GM18909 (cell line): ENCODE measurements at regions not wholly inside any gene's neighbourhood (a gene's known extent, or its start where the extent isn't known, plus 50 kb on each side); places are given as distances from the start of the nearest gene placed in this dataset.
A peak's percentile ranks its signal among the peaks of the same experiment; 100 is the strongest.

Source experiments
- ATAC-seq: cut with Tn5 transposase; IDR thresholded peaks from one replicate; pipeline ENCODE4 v1.9.1; 2021; ENCODE audit warnings: mild to moderate bottlenecking; ENCODE audit not compliant: unreplicated experiment, poor library complexity

GRCh38 chrX:39856472-39857121 lies 241.2 kb downstream of the BCOR start:
- ATAC-seq, result no peak

- ATAC-seq, result no peak
These were observed 240.0 kb downstream of the BCOR start for GRCh38 chrX:39857780-39858179.

DNA sequence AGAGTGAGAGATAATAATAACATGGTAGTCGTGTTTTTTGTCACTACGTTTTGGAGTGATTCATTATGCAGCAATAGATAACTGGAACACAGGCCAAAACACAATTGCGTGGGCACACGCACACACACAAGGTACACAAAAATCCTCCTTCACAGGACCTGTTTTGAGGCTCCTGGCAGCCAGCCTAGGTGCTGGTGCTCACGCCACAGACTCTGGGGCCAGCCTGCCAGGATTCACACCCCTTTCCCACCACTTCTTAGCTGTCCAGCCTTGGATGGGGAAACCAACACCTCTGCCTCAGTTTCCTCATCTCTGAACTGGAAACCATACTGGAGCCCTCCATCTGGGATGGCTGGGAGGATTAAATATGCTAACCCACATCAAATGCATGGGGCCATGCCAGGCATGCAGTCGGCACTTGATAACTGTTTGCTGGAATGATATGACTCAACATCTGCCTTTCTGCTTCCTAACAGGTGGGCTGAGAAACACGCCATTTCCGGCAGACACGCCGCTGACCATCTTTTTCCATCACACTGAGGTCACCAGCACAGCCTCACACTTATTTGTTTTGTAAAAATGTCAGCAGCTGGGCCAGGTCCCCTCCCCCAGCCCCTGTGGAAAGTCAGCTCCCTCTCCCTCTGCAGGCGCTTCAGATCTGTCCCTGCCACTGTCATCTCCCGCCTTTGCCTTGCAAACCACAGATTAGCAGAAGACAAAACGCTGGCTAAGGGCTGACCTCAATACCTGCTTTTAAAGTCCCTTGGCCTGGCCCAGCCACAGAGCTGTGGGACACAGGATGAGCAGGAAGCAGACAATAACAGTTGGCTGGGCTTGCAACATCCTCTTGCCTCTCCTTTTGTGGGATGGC lies 237.5 kb downstream of the BCOR start:
- ATAC-seq, result peak; percentile 68

- ATAC-seq, result no peak
These were observed 234.8 kb downstream of the BCOR start for GRCh38 chrX:39862963-39863362.

- no peak for ATAC-seq
These were observed 231.5 kb downstream of the BCOR start for GRCh38 chrX:39866229-39866628.

- no peak for ATAC-seq
These were observed 227.7 kb downstream of the BCOR start for GRCh38 chrX:39869846-39870601.

- no peak for ATAC-seq
These were observed 226.1 kb downstream of the BCOR start for GRCh38 chrX:39871648-39872047.

GRCh38 chrX:39873117-39873516 lies 224.6 kb downstream of the BCOR start:
- no peak for ATAC-seq

DNA sequence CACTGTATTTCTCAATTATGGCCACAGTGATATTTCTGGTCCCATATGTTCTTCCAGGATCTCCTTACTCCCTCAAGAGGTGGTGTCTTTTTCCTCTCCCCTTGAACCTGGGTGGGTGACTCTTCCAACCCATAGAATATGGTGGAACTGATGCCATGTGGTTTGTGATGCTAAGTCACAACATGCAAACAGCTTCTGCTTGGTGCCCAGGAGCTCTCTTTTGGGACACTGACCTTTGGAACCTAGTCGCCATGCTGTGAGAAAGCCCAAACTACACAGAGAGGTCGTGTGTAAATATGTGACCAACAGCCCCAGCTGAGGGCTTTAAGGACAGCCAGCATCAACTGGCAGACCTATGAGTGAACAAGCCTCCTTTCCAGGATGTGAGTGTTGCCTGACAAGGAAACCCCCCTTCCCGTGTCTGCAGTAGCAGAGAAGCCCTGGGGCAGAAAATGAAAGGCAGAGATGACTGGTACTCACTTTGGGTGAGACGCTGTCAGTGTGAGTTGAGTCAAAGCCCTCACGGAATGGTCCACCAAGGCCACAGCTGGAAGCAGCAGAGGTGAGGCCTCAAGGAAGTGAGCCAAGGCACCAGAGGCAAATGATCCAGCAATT lies 223.4 kb downstream of the BCOR start:
- peak; percentile 95 for ATAC-seq

GRCh38 chrX:39875834-39876628 lies 221.7 kb downstream of the BCOR start:
- ATAC-seq, result no peak

GRCh38 chrX:39877905-39878304 lies 219.9 kb downstream of the BCOR start:
- no peak for ATAC-seq

GRCh38 chrX:39883666-39884065 lies 214.1 kb downstream of the BCOR start:
- no peak for ATAC-seq

- ATAC-seq, result no peak
These were observed 211.5 kb downstream of the BCOR start for GRCh38 chrX:39886282-39886681.

GRCh38 chrX:39888730-39889129 lies 209.0 kb downstream of the BCOR start:
- ATAC-seq, result no peak

GRCh38 chrX:39889704-39890103 lies 208.1 kb downstream of the BCOR start:
- ATAC-seq, result no peak

- ATAC-seq, result no peak
These were observed 207.0 kb downstream of the BCOR start for GRCh38 chrX:39890807-39891206.

GRCh38 chrX:39891781-39892180 lies 206.0 kb downstream of the BCOR start:
- ATAC-seq, result peak; percentile 53

DNA sequence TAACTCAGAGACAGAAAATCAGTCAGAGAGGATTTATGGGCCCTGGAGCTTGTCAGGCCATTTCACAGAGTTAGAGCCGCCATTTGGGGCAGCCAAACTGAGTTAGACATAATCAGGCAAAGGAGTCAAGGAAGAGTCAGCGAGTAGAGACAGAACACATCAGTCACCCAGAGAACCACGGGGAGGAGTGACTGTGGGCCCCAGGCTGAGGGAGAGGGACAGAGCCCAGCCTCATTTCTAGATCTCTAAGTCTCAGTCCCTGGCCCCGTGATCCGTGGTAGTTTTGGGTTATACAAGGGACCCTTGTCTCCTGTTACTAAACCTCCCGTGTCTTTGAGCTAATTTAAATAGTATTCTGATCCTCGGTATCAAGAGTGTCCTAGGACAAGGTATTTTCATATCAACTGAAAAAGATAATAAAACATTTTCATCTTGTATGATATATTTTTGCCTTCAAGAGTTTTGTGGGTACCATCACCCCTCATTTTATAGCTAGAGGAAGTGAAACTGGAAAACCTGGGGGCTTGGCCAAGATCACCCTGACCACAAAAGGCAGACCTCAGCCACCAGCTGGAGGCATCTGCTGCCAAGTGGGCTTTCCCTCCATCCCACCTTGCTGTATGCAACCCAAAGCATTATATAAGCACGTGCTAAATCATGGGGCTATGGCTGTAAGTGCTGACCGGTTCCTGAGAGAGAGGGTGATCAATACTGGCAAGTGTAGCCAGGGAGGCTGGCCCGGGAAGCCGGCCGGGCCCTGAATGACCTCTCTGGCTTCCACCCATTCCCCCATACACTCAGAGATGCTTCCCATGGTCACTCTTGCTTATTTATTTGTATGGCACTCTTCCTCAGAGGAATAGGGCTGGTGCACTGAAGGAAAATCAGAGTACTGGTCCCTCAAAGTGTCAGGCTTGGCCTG lies 204.1 kb downstream of the BCOR start:
- peak; percentile 52 for ATAC-seq

DNA sequence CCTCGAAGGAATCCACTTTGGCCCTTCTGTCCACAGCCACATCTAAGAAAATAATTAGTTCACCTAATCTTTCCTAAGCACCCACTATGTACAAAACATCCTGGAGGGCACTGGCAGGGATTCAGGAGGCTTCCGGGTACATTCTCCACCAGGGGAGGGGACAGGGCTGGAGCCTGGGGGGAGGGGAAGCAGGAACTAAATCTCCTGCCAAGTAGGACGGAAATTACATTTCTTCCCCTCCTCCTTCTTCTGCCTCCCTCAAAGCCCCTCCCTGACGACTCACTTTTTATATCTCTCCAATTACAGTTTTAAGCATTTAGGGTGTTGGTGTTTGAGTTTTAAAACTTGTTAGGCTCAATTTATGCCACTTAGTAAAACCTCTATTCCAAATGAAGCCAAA lies 203.1 kb downstream of the BCOR start:
- ATAC-seq, result no peak
